ENCODE measurements at regions not wholly inside any gene's neighbourhood (a gene's known extent, or its start where the extent isn't known, plus 50 kb on each side); places are given as distances from the start of the nearest gene placed in this dataset.
"Not testable (repeated sequence)": the region's sequence is repeated elsewhere in the genome, so short reads cannot be mapped to it uniquely, and the experiment has no call there.

GRCh38 chr9:65426813-65427212, 141.8 kb upstream of the FOXD4L5 start:
- not testable (repeated sequence) for H3K27me3 ChIP-seq (ENCODE audit: control insufficient read depth, insufficient read depth, low read length); H3K9ac ChIP-seq (ENCODE audit: low read depth, low read length); H3K9me3 ChIP-seq (replicated peaks; ENCODE audit: low read length); H3K36me3 ChIP-seq (ENCODE audit: insufficient read depth, low read length); H3K4me3 ChIP-seq (ENCODE audit: low read length); H3K4me1 ChIP-seq (ENCODE audit: control insufficient read depth, insufficient read depth, low read length); H3K4me2 ChIP-seq (ENCODE audit: low read length)

GRCh38 chr9:65426231-65426630, 141.2 kb upstream of the FOXD4L5 start:
- H3K4me3 ChIP-seq (ENCODE audit: low read length), result no peak overlapping the region
- no peaks in the 10 kb centered on the region for H3K9me3 ChIP-seq (replicated peaks; ENCODE audit: low read length)
- H3K9ac ChIP-seq (ENCODE audit: low read depth, low read length), result no peak overlapping the region
- H3K27me3 ChIP-seq (ENCODE audit: control insufficient read depth, insufficient read depth, low read length), result no peaks in the 10 kb centered on the region
- no peaks in the 10 kb centered on the region for H3K36me3 ChIP-seq (ENCODE audit: insufficient read depth, low read length)
- H3K4me1 ChIP-seq (ENCODE audit: control insufficient read depth, insufficient read depth, low read length), result no peaks in the 10 kb centered on the region
- no peak overlapping the region for H3K4me2 ChIP-seq (ENCODE audit: low read length)

GRCh38 chr9:65425183-65425582, 140.2 kb upstream of the FOXD4L5 start:
- H3K9ac ChIP-seq (ENCODE audit: low read depth, low read length); H3K27me3 ChIP-seq (ENCODE audit: control insufficient read depth, insufficient read depth, low read length); H3K4me3 ChIP-seq (ENCODE audit: low read length); H3K4me1 ChIP-seq (ENCODE audit: control insufficient read depth, insufficient read depth, low read length); H3K36me3 ChIP-seq (ENCODE audit: insufficient read depth, low read length); H3K9me3 ChIP-seq (replicated peaks; ENCODE audit: low read length); H3K4me2 ChIP-seq (ENCODE audit: low read length): not testable (repeated sequence)

- not testable (repeated sequence) for H3K36me3 ChIP-seq (ENCODE audit: insufficient read depth, low read length); H3K4me2 ChIP-seq (ENCODE audit: low read length); H3K4me3 ChIP-seq (ENCODE audit: low read length); H3K4me1 ChIP-seq (ENCODE audit: control insufficient read depth, insufficient read depth, low read length); H3K9me3 ChIP-seq (replicated peaks; ENCODE audit: low read length); H3K27me3 ChIP-seq (ENCODE audit: control insufficient read depth, insufficient read depth, low read length); H3K9ac ChIP-seq (ENCODE audit: low read depth, low read length)
Measured at GRCh38 chr9:65424437-65424984, 139.5 kb upstream of the FOXD4L5 start.

- not testable (repeated sequence) for H3K4me3 ChIP-seq (ENCODE audit: low read length); H3K27me3 ChIP-seq (ENCODE audit: control insufficient read depth, insufficient read depth, low read length); H3K4me1 ChIP-seq (ENCODE audit: control insufficient read depth, insufficient read depth, low read length); H3K4me2 ChIP-seq (ENCODE audit: low read length); H3K9me3 ChIP-seq (replicated peaks; ENCODE audit: low read length); H3K9ac ChIP-seq (ENCODE audit: low read depth, low read length); H3K36me3 ChIP-seq (ENCODE audit: insufficient read depth, low read length)
Measured at GRCh38 chr9:65423691-65424436, 138.9 kb upstream of the FOXD4L5 start.

GRCh38 chr9:65422966-65423690, 138.1 kb upstream of the FOXD4L5 start:
- not testable (repeated sequence) for H3K9me3 ChIP-seq (replicated peaks; ENCODE audit: low read length); H3K4me1 ChIP-seq (ENCODE audit: control insufficient read depth, insufficient read depth, low read length); H3K27me3 ChIP-seq (ENCODE audit: control insufficient read depth, insufficient read depth, low read length); H3K36me3 ChIP-seq (ENCODE audit: insufficient read depth, low read length); H3K4me3 ChIP-seq (ENCODE audit: low read length); H3K9ac ChIP-seq (ENCODE audit: low read depth, low read length); H3K4me2 ChIP-seq (ENCODE audit: low read length)

- H3K9me3 ChIP-seq (replicated peaks; ENCODE audit: low read length); H3K4me1 ChIP-seq (ENCODE audit: control insufficient read depth, insufficient read depth, low read length); H3K4me2 ChIP-seq (ENCODE audit: low read length); H3K4me3 ChIP-seq (ENCODE audit: low read length); H3K27me3 ChIP-seq (ENCODE audit: control insufficient read depth, insufficient read depth, low read length); H3K36me3 ChIP-seq (ENCODE audit: insufficient read depth, low read length); H3K9ac ChIP-seq (ENCODE audit: low read depth, low read length): not testable (repeated sequence)
Measured at GRCh38 chr9:65421486-65421885, 136.5 kb upstream of the FOXD4L5 start.

- Histone ChIP-seq H3K4me2 (ENCODE audit: low read length) (no peak overlapping the region), H3K9ac (ENCODE audit: low read depth, low read length) (no peak overlapping the region), H3K4me3 (ENCODE audit: low read length) (no peak overlapping the region), H3K36me3 (ENCODE audit: insufficient read depth, low read length) (no peaks in the 10 kb centered on the region), H3K4me1 (ENCODE audit: control insufficient read depth, insufficient read depth, low read length) (no peaks in the 10 kb centered on the region), H3K9me3 (replicated peaks; ENCODE audit: low read length) (no peaks in the 10 kb centered on the region), H3K27me3 (ENCODE audit: control insufficient read depth, insufficient read depth, low read length) (no peaks in the 10 kb centered on the region)
Measured at GRCh38 chr9:65420771-65421170, 135.8 kb upstream of the FOXD4L5 start.

- not testable (repeated sequence) for H3K9ac ChIP-seq (ENCODE audit: low read depth, low read length); H3K4me3 ChIP-seq (ENCODE audit: low read length); H3K9me3 ChIP-seq (replicated peaks; ENCODE audit: low read length); H3K4me1 ChIP-seq (ENCODE audit: control insufficient read depth, insufficient read depth, low read length); H3K36me3 ChIP-seq (ENCODE audit: insufficient read depth, low read length); H3K4me2 ChIP-seq (ENCODE audit: low read length); H3K27me3 ChIP-seq (ENCODE audit: control insufficient read depth, insufficient read depth, low read length)
Measured at GRCh38 chr9:65418966-65419365, 134.0 kb upstream of the FOXD4L5 start.

- H3K9ac ChIP-seq (ENCODE audit: low read depth, low read length); H3K36me3 ChIP-seq (ENCODE audit: insufficient read depth, low read length); H3K4me3 ChIP-seq (ENCODE audit: low read length); H3K4me2 ChIP-seq (ENCODE audit: low read length); H3K9me3 ChIP-seq (replicated peaks; ENCODE audit: low read length); H3K27me3 ChIP-seq (ENCODE audit: control insufficient read depth, insufficient read depth, low read length); H3K4me1 ChIP-seq (ENCODE audit: control insufficient read depth, insufficient read depth, low read length): not testable (repeated sequence)
Measured at GRCh38 chr9:65416948-65417347, 131.9 kb upstream of the FOXD4L5 start.

- not testable (repeated sequence) for H3K9ac ChIP-seq (ENCODE audit: low read depth, low read length); H3K4me2 ChIP-seq (ENCODE audit: low read length); H3K27me3 ChIP-seq (ENCODE audit: control insufficient read depth, insufficient read depth, low read length); H3K9me3 ChIP-seq (replicated peaks; ENCODE audit: low read length); H3K4me3 ChIP-seq (ENCODE audit: low read length); H3K36me3 ChIP-seq (ENCODE audit: insufficient read depth, low read length); H3K4me1 ChIP-seq (ENCODE audit: control insufficient read depth, insufficient read depth, low read length)
Measured at GRCh38 chr9:65414249-65414648, 129.2 kb upstream of the FOXD4L5 start.

GRCh38 chr9:65413371-65413770, 128.4 kb upstream of the FOXD4L5 start:
- not testable (repeated sequence) for H3K27me3 ChIP-seq (ENCODE audit: control insufficient read depth, insufficient read depth, low read length); H3K4me1 ChIP-seq (ENCODE audit: control insufficient read depth, insufficient read depth, low read length); H3K9ac ChIP-seq (ENCODE audit: low read depth, low read length); H3K9me3 ChIP-seq (replicated peaks; ENCODE audit: low read length); H3K4me2 ChIP-seq (ENCODE audit: low read length); H3K36me3 ChIP-seq (ENCODE audit: insufficient read depth, low read length); H3K4me3 ChIP-seq (ENCODE audit: low read length)
